Gastroesophageal sphincter (tissue), 4 donors: ENCODE measurements at regions not wholly inside any gene's neighbourhood (a gene's known extent, or its start where the extent isn't known, plus 50 kb on each side); places are given as distances from the start of the nearest gene placed in this dataset.

Experiments
- ATAC-seq: fragments of 150-250 bp; one replicate; pipeline ENCODE4 v1.9.1; 2016; ENCODE audit warnings: mild to moderate bottlenecking, moderate library complexity
- H3K27ac ChIP-seq, 4 donors: fragments of 200-600 bp; sonication (generic) in 3 of 4; 1 replicate in 3 of 4; 2 replicates in 1 of 4; pipeline ENCODE4 v1.5.1; 2016 to 2019
- H3K27me3 ChIP-seq: fragments of 200-600 bp; sonication (generic); one replicate; pipeline ENCODE4 v1.5.1; 2019
- H3K36me3 ChIP-seq, 2 donors: fragments of 200-600 bp; sonication (generic); one replicate each; pipeline ENCODE4 v1.5.1; 2019; ENCODE audit warnings: control low read depth in 1 of 2
- H3K4me1 ChIP-seq, 3 donors: fragments of 200-600 bp; sonication (generic); 1 replicate in 2 of 3; 2 replicates in 1 of 3; pipeline ENCODE4 v1.5.1; 2016 to 2019; ENCODE audit warnings: control low read depth in 2 of 3
- H3K4me3 ChIP-seq, 2 donors: fragments of 200-600 bp; sonication (generic); one replicate each; pipeline ENCODE4 v1.5.1; 2019; ENCODE audit warnings: mild to moderate bottlenecking in 1 of 2, moderate library complexity in 1 of 2
- H3K9me3 ChIP-seq, 3 donors: fragments of 200-600 bp; sonication (generic); one replicate each; pipeline ENCODE4 v1.5.1; 2017 to 2019; ENCODE audit warnings: control low read depth in 2 of 3
- CTCF ChIP-seq, 4 experiments: fragments of 200-600 bp in 2 of 4; fragments of 450-650 bp in 2 of 4; sonication (generic) in 1 of 4; IDR thresholded peaks; one replicate each; pipeline ENCODE4 v1.5.1; 2017 to 2019; ENCODE audit warnings: antibody characterized with exemption in 4 of 4, mild to moderate bottlenecking in 2 of 4, moderate library complexity in 2 of 4
- EP300 ChIP-seq: sonication (generic); formaldehyde crosslinking; IDR thresholded peaks from one replicate; pipeline ENCODE4 v1.6.1; 2017; ENCODE audit warnings: antibody characterized with exemption, mild to moderate bottlenecking
- POLR2A ChIP-seq, 2 donors: fragments of 450-650 bp; IDR thresholded peaks; one replicate each; pipeline ENCODE4 v1.6.1; 2017; ENCODE audit warnings: antibody characterized with exemption in 2 of 2, mild to moderate bottlenecking in 2 of 2, moderate library complexity in 1 of 2
- POLR2AphosphoS5 ChIP-seq: sonication (generic); formaldehyde crosslinking; IDR thresholded peaks from one replicate; pipeline ENCODE4 v1.6.1; 2017; ENCODE audit warnings: antibody characterized with exemption
- WGBS, 2 donors: methylation state at CpG; one replicate each; pipeline ENCODE4 v1.1.5; 2018; ENCODE audit warnings: low coverage in 1 of 2; 5-methylcytosine and 5-hydroxymethylcytosine counted together

DNA sequence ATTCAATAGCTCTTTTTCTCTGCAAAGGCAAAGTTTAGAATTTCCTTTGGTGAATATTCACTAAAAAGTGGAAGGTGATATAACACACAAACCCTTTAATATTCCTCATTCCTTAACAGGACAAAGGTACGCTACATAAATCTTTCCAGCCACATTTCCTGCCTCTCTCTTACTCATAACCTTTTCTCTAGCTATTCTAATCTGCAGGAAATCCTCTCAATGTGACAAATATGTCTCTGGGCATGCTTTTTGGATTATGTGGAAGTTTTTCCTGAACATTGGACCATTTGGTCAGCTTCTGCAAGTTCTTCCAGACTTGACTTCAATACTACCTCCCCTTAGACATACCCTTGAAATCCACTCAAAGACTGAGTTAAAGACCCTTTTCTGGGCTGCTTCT lies 186.3 kb upstream of the TUSC1 start:
- Histone ChIP-seq H3K4me1 (no peaks in the 10 kb centered on the region), H3K27ac (no peak overlapping the region), H3K36me3 (no peaks in the 10 kb centered on the region), H3K27me3 (no peaks in the 10 kb centered on the region), H3K9me3 (peaks cover 0 to 4% (median 0%) of the 10 kb centered on the region in 3 donors), H3K4me3 (no peak overlapping the region)
- TF ChIP-seq CTCF (IDR thresholded peaks at IDR 0.05) (no peak), EP300 (no peak), POLR2AphosphoS5 (no peak), POLR2A (IDR thresholded peaks at IDR 0.05) (no peak)
- 77 to 81% methylated on average over 1 of the region's 1 CpG for WGBS, 2 donors
- no peak for ATAC-seq

GRCh38 chr9:25861421-25861820 lies 183.2 kb upstream of the TUSC1 start:
- 74 to 76% methylated on average over 2 of the region's 2 CpGs for WGBS, 2 donors
- Histone ChIP-seq H3K27ac (no peak overlapping the region), H3K36me3 (no peaks in the 10 kb centered on the region), H3K4me1 (no peaks in the 10 kb centered on the region), H3K4me3 (no peak overlapping the region), H3K9me3 (no peaks in the 10 kb centered on the region), H3K27me3 (no peaks in the 10 kb centered on the region)
- ATAC-seq = no peak
- no peak for TF ChIP-seq EP300
- no peak for TF ChIP-seq CTCF (IDR thresholded peaks at IDR 0.05)
- TF ChIP-seq POLR2A (IDR thresholded peaks at IDR 0.05) = no peak
- TF ChIP-seq POLR2AphosphoS5 = no peak

- no peak for TF ChIP-seq POLR2A (IDR thresholded peaks at IDR 0.05)
- no peak for TF ChIP-seq EP300
- no peak for TF ChIP-seq POLR2AphosphoS5
- no peak for TF ChIP-seq CTCF (IDR thresholded peaks at IDR 0.05)
- Histone ChIP-seq H3K4me1 (no peaks in the 10 kb centered on the region), H3K27me3 (no peaks in the 10 kb centered on the region), H3K36me3 (no peaks in the 10 kb centered on the region), H3K27ac (no peak overlapping the region), H3K9me3 (no peaks in the 10 kb centered on the region), H3K4me3 (no peak overlapping the region)
- 50 to 82% methylated on average over 1 of the region's 1 CpG for WGBS, 2 donors
- ATAC-seq = no peak
These were observed 178.9 kb upstream of the TUSC1 start for GRCh38 chr9:25857147-25857546.

DNA sequence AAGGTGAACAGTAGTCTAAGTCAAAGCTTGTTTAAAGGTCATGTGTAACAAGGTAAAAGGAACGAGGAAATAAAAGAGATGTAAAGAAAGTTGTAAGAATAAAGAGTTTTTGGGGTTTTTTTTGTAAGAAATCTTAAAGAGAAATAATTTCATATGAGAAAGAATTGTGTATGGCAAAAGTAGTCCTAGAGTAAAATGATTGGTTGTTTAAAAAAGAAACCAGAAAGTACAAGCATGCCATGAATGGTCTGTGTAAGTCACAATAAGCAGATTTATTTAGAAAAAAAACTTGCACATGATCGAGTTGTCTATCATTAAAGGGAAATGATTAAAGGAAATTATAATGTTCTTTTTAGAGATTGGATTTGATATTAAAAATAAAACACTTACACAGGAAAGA lies 172.6 kb upstream of the TUSC1 start:
- Histone ChIP-seq H3K36me3 (no peaks in the 10 kb centered on the region), H3K9me3 (no peaks in the 10 kb centered on the region), H3K27ac (no peak overlapping the region), H3K27me3 (no peaks in the 10 kb centered on the region), H3K4me3 (no peak overlapping the region), H3K4me1 (no peaks in the 10 kb centered on the region)
- TF ChIP-seq POLR2A (IDR thresholded peaks at IDR 0.05) = no peak
- no peak for TF ChIP-seq CTCF (IDR thresholded peaks at IDR 0.05)
- no peak for TF ChIP-seq POLR2AphosphoS5
- no peak for TF ChIP-seq EP300
- WGBS, 2 donors = 72 to 74% methylated on average over 2 of the region's 2 CpGs
- no peak for ATAC-seq

GRCh38 chr9:25845867-25846266 lies 167.6 kb upstream of the TUSC1 start:
- no peak for ATAC-seq
- TF ChIP-seq POLR2AphosphoS5 (no peak), POLR2A (IDR thresholded peaks at IDR 0.05) (no peak), EP300 (no peak), CTCF (IDR thresholded peaks at IDR 0.05) (no peak)
- Histone ChIP-seq H3K4me1 (no peaks in the 10 kb centered on the region), H3K36me3 (no peaks in the 10 kb centered on the region), H3K4me3 (no peak overlapping the region), H3K9me3 (no peaks in the 10 kb centered on the region), H3K27me3 (no peaks in the 10 kb centered on the region), H3K27ac (no peak overlapping the region)
- WGBS, 2 donors = 85 to 100% methylated on average over 1 of the region's 1 CpG
